ENCODE measurements at regions not wholly inside any gene's neighbourhood (a gene's known extent, or its start where the extent isn't known, plus 50 kb on each side); places are given as distances from the start of the nearest gene placed in this dataset.

DNA sequence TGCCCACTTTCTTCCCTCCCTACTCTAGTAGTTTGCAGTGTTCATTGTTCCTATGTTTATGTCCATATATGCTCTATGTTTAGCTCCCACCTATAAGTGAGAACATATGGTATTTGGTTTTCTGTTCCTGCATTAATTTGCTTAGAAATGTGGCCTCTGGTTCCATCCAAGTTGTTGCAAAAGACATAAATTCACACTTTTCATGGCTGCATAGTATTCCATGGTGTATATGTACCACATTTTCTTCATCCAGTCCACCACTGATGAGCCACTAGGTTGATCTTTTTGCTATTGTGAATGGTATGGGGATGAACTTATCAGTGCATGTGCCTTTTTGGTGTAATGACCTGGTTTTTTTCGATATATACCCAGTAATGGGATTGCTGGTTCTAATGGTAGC is 1089.1 kb downstream of the GRM8 start (continued):
- TF ChIP-seq, protein P1, sequence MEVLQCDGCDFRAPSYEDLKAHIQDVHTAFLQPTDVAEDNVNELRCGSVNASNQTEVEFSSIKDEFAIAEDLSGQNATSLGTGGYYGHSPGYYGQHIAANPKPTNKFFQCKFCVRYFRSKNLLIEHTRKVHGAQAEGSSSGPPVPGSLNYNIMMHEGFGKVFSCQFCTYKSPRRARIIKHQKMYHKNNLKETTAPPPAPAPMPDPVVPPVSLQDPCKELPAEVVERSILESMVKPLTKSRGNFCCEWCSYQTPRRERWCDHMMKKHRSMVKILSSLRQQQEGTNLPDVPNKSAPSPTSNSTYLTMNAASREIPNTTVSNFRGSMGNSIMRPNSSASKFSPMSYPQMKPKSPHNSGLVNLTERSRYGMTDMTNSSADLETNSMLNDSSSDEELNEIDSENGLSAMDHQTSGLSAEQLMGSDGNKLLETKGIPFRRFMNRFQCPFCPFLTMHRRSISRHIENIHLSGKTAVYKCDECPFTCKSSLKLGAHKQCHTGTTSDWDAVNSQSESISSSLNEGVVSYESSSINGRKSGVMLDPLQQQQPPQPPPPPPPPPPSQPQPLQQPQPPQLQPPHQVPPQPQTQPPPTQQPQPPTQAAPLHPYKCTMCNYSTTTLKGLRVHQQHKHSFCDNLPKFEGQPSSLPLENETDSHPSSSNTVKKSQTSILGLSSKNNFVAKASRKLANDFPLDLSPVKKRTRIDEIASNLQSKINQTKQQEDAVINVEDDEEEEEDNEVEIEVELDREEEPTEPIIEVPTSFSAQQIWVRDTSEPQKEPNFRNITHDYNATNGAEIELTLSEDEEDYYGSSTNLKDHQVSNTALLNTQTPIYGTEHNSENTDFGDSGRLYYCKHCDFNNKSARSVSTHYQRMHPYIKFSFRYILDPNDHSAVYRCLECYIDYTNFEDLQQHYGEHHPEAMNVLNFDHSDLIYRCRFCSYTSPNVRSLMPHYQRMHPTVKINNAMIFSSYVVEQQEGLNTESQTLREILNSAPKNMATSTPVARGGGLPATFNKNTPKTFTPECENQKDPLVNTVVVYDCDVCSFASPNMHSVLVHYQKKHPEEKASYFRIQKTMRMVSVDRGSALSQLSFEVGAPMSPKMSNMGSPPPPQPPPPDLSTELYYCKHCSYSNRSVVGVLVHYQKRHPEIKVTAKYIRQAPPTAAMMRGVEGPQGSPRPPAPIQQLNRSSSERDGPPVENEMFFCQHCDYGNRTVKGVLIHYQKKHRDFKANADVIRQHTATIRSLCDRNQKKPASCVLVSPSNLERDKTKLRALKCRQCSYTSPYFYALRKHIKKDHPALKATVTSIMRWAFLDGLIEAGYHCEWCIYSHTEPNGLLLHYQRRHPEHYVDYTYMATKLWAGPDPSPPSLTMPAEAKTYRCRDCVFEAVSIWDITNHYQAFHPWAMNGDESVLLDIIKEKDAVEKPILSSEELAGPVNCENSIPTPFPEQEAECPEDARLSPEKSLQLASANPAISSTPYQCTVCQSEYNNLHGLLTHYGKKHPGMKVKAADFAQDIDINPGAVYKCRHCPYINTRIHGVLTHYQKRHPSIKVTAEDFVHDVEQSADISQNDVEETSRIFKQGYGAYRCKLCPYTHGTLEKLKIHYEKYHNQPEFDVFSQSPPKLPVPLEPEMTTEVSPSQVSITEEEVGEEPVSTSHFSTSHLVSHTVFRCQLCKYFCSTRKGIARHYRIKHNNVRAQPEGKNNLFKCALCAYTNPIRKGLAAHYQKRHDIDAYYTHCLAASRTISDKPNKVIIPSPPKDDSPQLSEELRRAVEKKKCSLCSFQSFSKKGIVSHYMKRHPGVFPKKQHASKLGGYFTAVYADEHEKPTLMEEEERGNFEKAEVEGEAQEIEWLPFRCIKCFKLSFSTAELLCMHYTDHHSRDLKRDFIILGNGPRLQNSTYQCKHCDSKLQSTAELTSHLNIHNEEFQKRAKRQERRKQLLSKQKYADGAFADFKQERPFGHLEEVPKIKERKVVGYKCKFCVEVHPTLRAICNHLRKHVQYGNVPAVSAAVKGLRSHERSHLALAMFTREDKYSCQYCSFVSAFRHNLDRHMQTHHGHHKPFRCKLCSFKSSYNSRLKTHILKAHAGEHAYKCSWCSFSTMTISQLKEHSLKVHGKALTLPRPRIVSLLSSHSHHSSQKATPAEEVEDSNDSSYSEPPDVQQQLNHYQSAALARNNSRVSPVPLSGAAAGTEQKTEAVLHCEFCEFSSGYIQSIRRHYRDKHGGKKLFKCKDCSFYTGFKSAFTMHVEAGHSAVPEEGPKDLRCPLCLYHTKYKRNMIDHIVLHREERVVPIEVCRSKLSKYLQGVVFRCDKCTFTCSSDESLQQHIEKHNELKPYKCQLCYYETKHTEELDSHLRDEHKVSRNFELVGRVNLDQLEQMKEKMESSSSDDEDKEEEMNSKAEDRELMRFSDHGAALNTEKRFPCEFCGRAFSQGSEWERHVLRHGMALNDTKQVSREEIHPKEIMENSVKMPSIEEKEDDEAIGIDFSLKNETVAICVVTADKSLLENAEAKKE (CRISPR knock-in tag; IDR thresholded peaks at IDR 0.05) = no peak
- no peak for TF ChIP-seq EZH2 (IDR thresholded peaks at IDR 0.05; ENCODE audit: low read depth, unreplicated experiment)
- TF ChIP-seq JUNB (IDR thresholded peaks at IDR 0.05; ENCODE audit: unreplicated experiment) = no peak
- no peak for TF ChIP-seq CREB1 (CRISPR knock-in tag; IDR thresholded peaks at IDR 0.05; ENCODE audit: low read depth)

GRCh38 chr7:126157391-126157790 is 1095.3 kb downstream of the GRM8 start:
- H3K4me3 Mint-ChIP-seq = no peak overlapping the region
- DNase-seq (ENCODE audit: low spot score) (no peak), ATAC-seq (no peak)
- H3K36me3 Mint-ChIP-seq (ENCODE audit: low read depth) = peaks cover 5% of the 10 kb centered on the region; the same call in 2 of the 3 replicates
- Histone ChIP-seq H3K4me2 (no peak overlapping the region), H3K79me2 (replicated peaks; ENCODE audit: insufficient read depth) (no peaks in the 10 kb centered on the region), H2AFZ (no peak overlapping the region), H3K9me2 (ENCODE audit: insufficient read depth) (no peaks in the 10 kb centered on the region), H3F3A (replicated peaks; ENCODE audit: low read depth) (no peaks in the 10 kb centered on the region), H3K4me3 (no peak overlapping the region), H3K4me1 (ENCODE audit: insufficient read depth) (no peaks in the 10 kb centered on the region), H3K27ac (ENCODE audit: low read depth) (no peak overlapping the region), H3K27me3 (ENCODE audit: insufficient read depth) (no peaks in the 10 kb centered on the region), H3K36me3 (ENCODE audit: insufficient read depth) (no peaks in the 10 kb centered on the region), H4K20me1 (replicated peaks; ENCODE audit: insufficient read depth) (no peaks in the 10 kb centered on the region)
- peaks cover 4% of the 10 kb centered on the region; the same call in 1 of the 3 replicates for H3K9me3 Mint-ChIP-seq
- H3K4me1 Mint-ChIP-seq = no peaks in the 10 kb centered on the region
- H3K27ac Mint-ChIP-seq = no peak overlapping the region
- H3K27me3 Mint-ChIP-seq (ENCODE audit: insufficient read depth, low read depth, poor library complexity) = no peaks in the 10 kb centered on the region
- no peak for TF ChIP-seq JUNB (IDR thresholded peaks at IDR 0.05; ENCODE audit: unreplicated experiment)
- no peak for TF ChIP-seq CREB1 (CRISPR knock-in tag; IDR thresholded peaks at IDR 0.05; ENCODE audit: low read depth)
- TF ChIP-seq REST (IDR thresholded peaks at IDR 0.05; ENCODE audit: unreplicated experiment) = no peak
- TF ChIP-seq STAT1 (IDR thresholded peaks at IDR 0.05; ENCODE audit: unreplicated experiment) = no peak
- TF ChIP-seq, protein P2, sequence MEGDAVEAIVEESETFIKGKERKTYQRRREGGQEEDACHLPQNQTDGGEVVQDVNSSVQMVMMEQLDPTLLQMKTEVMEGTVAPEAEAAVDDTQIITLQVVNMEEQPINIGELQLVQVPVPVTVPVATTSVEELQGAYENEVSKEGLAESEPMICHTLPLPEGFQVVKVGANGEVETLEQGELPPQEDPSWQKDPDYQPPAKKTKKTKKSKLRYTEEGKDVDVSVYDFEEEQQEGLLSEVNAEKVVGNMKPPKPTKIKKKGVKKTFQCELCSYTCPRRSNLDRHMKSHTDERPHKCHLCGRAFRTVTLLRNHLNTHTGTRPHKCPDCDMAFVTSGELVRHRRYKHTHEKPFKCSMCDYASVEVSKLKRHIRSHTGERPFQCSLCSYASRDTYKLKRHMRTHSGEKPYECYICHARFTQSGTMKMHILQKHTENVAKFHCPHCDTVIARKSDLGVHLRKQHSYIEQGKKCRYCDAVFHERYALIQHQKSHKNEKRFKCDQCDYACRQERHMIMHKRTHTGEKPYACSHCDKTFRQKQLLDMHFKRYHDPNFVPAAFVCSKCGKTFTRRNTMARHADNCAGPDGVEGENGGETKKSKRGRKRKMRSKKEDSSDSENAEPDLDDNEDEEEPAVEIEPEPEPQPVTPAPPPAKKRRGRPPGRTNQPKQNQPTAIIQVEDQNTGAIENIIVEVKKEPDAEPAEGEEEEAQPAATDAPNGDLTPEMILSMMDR (conservative IDR thresholded peaks at IDR 0.05; ENCODE audit: low read depth in 2 of 2) = no peak
- TF ChIP-seq, protein P3, sequence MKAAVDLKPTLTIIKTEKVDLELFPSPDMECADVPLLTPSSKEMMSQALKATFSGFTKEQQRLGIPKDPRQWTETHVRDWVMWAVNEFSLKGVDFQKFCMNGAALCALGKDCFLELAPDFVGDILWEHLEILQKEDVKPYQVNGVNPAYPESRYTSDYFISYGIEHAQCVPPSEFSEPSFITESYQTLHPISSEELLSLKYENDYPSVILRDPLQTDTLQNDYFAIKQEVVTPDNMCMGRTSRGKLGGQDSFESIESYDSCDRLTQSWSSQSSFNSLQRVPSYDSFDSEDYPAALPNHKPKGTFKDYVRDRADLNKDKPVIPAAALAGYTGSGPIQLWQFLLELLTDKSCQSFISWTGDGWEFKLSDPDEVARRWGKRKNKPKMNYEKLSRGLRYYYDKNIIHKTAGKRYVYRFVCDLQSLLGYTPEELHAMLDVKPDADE (IDR thresholded peaks at IDR 0.05) = no peak
- TF ChIP-seq POLR2AphosphoS5 (IDR thresholded peaks at IDR 0.05; ENCODE audit: low read depth) = no peak
- TF ChIP-seq ZNF114 (CRISPR knock-in tag; IDR thresholded peaks at IDR 0.05) = no peak
- TF ChIP-seq EZH2phosphoT487 (IDR thresholded peaks at IDR 0.05; ENCODE audit: unreplicated experiment) = no peak
- TF ChIP-seq ZNF331 (CRISPR knock-in tag; IDR thresholded peaks at IDR 0.05; ENCODE audit: low read depth) = no peak
- no peak for TF ChIP-seq NANOG (IDR thresholded peaks at IDR 0.05; ENCODE audit: borderline replicate concordance)

All from GM23338 (cell line).